ENCODE measurements at regions not wholly inside any gene's neighbourhood (a gene's known extent, or its start where the extent isn't known, plus 50 kb on each side); places are given as distances from the start of the nearest gene placed in this dataset.
"Not testable (repeated sequence)": the region's sequence is repeated elsewhere in the genome, so short reads cannot be mapped to it uniquely, and the experiment has no call there.

DNA sequence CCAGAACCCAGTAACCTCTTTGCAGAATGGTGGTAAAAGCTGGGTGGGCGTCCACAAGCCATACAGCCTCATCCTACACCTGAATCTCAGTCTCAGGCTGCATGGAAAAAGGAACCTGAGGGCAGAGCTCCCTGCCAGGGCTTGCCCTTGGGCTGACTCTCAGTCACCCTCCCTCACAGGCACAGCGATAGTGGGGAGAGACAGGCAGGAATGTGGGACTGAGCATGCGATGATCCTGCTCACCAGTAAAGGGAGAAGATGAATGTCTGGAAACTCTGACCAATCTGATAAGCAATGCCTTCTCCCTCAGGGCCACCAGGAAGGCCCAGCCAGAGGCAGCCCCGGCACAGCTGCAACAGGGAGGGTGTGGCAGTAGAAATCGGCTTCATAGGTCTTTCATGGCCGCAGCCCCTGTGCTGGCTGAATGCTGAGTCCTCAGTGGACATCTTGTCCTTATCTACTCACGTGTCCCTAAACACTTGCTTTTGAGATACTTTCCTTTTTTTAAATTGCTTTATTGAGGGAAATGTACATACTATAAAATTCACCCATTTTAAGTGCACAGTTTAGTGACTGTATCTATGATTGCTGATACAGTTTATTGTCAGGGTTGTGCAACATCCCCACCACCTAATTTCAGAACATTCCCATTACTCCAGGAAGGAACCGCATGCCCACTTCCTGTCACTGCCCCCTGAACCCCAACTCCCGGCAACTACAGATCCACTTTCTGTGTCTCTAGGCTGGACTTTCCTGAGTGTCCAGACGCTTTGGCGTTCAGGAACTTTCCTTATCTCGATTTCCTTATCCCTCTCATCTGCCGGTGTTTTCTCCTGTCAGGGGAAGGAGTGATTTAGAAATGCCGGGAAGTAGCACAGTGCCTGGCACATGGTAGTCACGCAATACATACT lies 258.1 kb downstream of the PCNX1 start:
- no peaks in the 10 kb centered on the region for H3K36me3 ChIP-seq (ENCODE audit: control insufficient read depth, insufficient read depth, low read length)
- H3K4me3 ChIP-seq (ENCODE audit: extremely low read depth, insufficient read depth, low read length, poor library complexity, severe bottlenecking) = no peak overlapping the region
- H3K9me3 ChIP-seq (ENCODE audit: control insufficient read depth, low read length) = peaks cover 8% of the 10 kb centered on the region
- peaks cover 12% of the 10 kb centered on the region for H3K4me1 ChIP-seq (ENCODE audit: control insufficient read depth, insufficient read depth, low read length, poor library complexity, severe bottlenecking)
- 87 to 89% methylated on average over 7 to 11 of the region's 15 CpGs for WGBS, 2 experiments (ENCODE audit: insufficient coverage in 2 of 2)
- peak overlapping the region; percentile 41 for H3K27ac ChIP-seq (ENCODE audit: low read depth, low read length, severe bottlenecking)

DNA sequence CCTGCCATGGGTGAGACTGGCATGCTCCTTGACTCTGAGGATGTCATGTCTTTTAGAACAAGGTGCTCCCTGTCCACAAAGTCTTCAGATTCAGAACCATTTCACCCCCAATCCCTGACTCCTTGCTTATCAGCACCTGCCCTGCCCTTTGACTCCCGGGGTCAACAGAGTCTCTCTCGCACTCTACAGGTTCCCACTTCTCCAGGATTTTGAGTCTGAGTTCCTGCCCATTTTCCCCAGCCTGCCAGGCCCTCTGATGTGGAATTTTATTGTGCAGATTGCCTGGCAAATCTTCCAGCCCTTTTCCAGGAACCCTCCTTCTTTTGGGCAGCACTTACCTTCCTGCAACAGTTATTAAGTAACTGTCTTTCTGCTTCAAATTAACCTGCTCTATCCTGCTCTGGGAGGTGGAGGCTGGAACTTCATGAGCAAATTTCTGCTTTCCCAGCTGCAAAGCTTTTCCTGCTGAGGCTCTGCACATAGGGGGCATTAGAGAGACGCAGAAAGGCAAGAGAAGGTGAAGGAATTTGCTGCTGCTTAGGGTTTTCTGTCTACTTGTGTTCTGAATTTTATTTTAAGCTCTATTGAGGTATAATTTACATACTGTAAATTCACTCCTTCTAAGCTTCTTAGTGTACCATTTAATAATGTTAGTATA lies 259.1 kb downstream of the PCNX1 start:
- no peaks in the 10 kb centered on the region for H3K36me3 ChIP-seq (ENCODE audit: control insufficient read depth, insufficient read depth, low read length)
- 72 to 86% methylated on average over 2 of the region's 3 CpGs for whole genome bisulfite sequencing, 2 experiments (ENCODE audit: insufficient coverage in 2 of 2)
- no peak overlapping the region for H3K4me3 ChIP-seq (ENCODE audit: extremely low read depth, insufficient read depth, low read length, poor library complexity, severe bottlenecking)
- H3K27ac ChIP-seq (ENCODE audit: low read depth, low read length, severe bottlenecking) = no peak overlapping the region
- H3K4me1 ChIP-seq (ENCODE audit: control insufficient read depth, insufficient read depth, low read length, poor library complexity, severe bottlenecking) = peaks cover 12% of the 10 kb centered on the region
- H3K9me3 ChIP-seq (ENCODE audit: control insufficient read depth, low read length) = no peaks in the 10 kb centered on the region

DNA sequence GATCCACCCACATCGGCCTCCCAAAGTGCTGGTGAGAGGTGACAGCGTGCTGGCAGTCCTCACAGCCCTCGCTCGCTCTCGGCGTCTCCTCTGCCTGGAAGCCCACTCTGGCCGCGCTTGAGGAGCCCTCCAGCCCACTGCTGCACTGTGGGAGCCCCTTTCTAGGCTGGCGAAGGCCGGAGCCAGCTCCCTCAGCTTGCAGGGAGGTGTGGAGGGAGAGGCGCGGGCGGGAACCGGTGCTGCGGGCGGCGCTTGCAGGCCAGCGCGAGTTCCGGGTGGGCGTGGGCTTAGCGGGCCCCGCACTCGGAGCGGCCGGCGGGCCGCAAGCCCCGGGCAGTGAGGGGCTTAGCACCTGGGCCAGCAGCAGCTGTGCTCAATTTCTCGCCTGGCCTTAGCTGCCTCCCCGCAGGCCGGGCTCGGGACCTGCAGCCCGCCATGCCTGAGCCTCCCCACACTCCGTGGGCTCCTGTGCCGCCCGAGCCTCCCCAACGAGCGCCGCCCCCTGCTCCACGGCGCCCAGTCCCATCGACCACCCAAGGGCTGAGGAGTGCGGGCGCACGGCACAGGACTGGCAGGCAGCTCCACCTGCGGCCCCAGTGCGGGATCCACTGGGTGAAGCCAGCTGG lies 260.2 kb downstream of the PCNX1 start:
- H3K36me3 ChIP-seq (ENCODE audit: control insufficient read depth, insufficient read depth, low read length); H3K27ac ChIP-seq (ENCODE audit: low read depth, low read length, severe bottlenecking); H3K9me3 ChIP-seq (ENCODE audit: control insufficient read depth, low read length); H3K4me3 ChIP-seq (ENCODE audit: extremely low read depth, insufficient read depth, low read length, poor library complexity, severe bottlenecking): not testable (repeated sequence)
- peaks cover 12% of the 10 kb centered on the region for H3K4me1 ChIP-seq (ENCODE audit: control insufficient read depth, insufficient read depth, low read length, poor library complexity, severe bottlenecking)
- WGBS, 2 experiments (ENCODE audit: insufficient coverage in 2 of 2) = 96% methylated on average over 26 to 33 of the region's 48 CpGs

DNA sequence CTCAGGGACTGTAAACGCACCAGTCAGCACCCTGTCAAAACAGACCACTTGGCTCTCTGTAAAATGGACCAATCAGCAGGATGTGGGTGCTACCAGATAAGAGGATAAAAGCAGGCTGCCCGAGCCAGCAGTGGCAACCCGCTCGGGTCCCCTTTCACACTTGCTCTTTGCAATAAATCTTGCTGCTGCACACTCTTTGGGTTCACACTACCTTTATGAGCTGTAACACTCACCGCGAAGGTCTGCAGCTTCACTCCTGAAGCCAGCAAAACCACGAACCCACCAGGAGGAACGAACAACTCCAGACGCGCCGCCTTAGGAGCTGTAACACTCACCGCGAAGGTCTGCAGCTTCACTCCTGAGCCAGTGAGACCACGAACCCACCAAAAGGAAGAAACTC lies 260.9 kb downstream of the PCNX1 start:
- not testable (repeated sequence) for H3K9me3 ChIP-seq (ENCODE audit: control insufficient read depth, low read length); H3K4me3 ChIP-seq (ENCODE audit: extremely low read depth, insufficient read depth, low read length, poor library complexity, severe bottlenecking); H3K36me3 ChIP-seq (ENCODE audit: control insufficient read depth, insufficient read depth, low read length); H3K27ac ChIP-seq (ENCODE audit: low read depth, low read length, severe bottlenecking)
- WGBS, 2 experiments (ENCODE audit: insufficient coverage in 2 of 2) = 93 to 96% methylated on average over 11 to 12 of the region's 14 CpGs
- H3K4me1 ChIP-seq (ENCODE audit: control insufficient read depth, insufficient read depth, low read length, poor library complexity, severe bottlenecking) = peaks cover 12% of the 10 kb centered on the region

- Histone ChIP-seq H3K27ac (ENCODE audit: low read depth, low read length, severe bottlenecking) (no peak overlapping the region), H3K9me3 (ENCODE audit: control insufficient read depth, low read length) (no peaks in the 10 kb centered on the region)
- WGBS, 2 experiments (ENCODE audit: insufficient coverage in 2 of 2) = 93% methylated on average over 13 of the region's 17 CpGs
Measured at GRCh38 chr14:71168564-71169427, 261.5 kb downstream of the PCNX1 start.

DNA sequence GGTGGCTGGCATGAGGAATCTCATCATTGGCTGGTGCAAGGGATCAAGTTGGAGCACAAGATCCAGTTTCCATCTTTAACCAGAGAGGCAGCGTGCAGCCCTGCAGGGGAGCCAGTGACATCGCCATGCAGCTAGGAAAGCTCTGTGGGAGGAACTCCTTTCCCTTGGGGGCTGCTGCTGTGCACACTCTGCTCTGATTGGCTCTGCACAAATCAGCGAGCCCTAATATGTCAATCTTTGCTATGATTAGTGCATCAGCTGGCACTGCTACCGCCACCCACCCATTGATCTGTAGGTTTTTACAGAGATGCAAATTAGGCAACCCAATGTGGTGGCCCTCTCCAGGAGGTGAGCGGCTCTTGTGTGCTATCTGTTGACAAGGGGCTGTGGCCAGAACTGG lies 262.6 kb downstream of the PCNX1 start:
- H3K4me3 ChIP-seq (ENCODE audit: extremely low read depth, insufficient read depth, low read length, poor library complexity, severe bottlenecking) = no peak overlapping the region
- H3K9me3 ChIP-seq (ENCODE audit: control insufficient read depth, low read length) = no peaks in the 10 kb centered on the region
- no peaks in the 10 kb centered on the region for H3K36me3 ChIP-seq (ENCODE audit: control insufficient read depth, insufficient read depth, low read length)
- H3K27ac ChIP-seq (ENCODE audit: low read depth, low read length, severe bottlenecking) = no peak overlapping the region
- whole genome bisulfite sequencing, 2 experiments (ENCODE audit: insufficient coverage in 2 of 2) = 86 to 97% methylated on average over 4 to 5 of the region's 5 CpGs
- peaks cover 7% of the 10 kb centered on the region for H3K4me1 ChIP-seq (ENCODE audit: control insufficient read depth, insufficient read depth, low read length, poor library complexity, severe bottlenecking)

More at GRCh38 chr14:71168564-71169427, 261.5 kb downstream of the PCNX1 start:
- peaks cover 12% of the 10 kb centered on the region for H3K4me1 ChIP-seq (ENCODE audit: control insufficient read depth, insufficient read depth, low read length, poor library complexity, severe bottlenecking)
- H3K36me3 ChIP-seq (ENCODE audit: control insufficient read depth, insufficient read depth, low read length) = no peaks in the 10 kb centered on the region
- no peak overlapping the region for H3K4me3 ChIP-seq (ENCODE audit: extremely low read depth, insufficient read depth, low read length, poor library complexity, severe bottlenecking)

DNA sequence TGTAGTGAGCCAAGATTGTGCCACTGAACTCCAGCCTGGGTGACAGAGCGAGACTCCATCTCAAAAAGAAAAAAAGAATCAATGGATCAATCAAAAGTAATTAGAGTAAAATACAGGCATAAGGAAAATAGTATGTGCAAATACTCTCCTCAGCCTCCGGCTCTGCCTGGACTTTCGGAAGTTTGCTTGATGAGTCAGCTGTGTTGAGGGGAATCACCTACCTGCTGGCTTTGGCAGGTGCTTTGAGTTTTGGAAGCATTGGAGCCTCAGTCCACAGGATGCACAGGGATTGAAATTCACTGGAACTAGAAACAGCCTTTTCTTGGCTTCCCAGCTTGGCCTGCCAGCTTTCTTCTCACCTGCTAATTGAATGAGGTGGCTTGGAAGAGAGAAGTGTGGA lies 268.2 kb downstream of the PCNX1 start:
- 95 to 100% methylated on average over 2 of the region's 3 CpGs for WGBS, 2 experiments (ENCODE audit: insufficient coverage in 2 of 2)

DNA sequence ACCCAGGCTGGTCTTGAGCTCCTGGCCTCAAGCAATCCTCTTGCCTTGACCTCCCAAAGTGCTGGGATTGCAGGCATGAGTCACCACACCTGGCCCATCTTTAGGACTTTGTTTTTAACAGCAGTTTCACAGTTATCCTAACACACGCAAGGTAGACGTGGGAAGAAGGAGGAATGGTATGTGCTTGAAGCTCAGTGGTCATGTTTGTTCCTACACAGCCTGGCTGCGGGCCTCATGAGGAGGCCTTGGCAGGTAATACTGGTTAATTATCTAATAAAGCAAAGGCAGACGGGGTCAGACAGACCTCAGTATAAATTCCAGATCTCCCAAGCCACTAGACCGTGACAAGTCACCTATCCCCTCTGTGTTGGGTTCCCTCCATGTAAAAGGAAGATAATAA lies 271.8 kb downstream of the PCNX1 start:
- Histone ChIP-seq H3K4me1 (ENCODE audit: control insufficient read depth, insufficient read depth, low read length, poor library complexity, severe bottlenecking) (no peaks in the 10 kb centered on the region), H3K4me3 (ENCODE audit: extremely low read depth, insufficient read depth, low read length, poor library complexity, severe bottlenecking) (no peak overlapping the region), H3K9me3 (ENCODE audit: control insufficient read depth, low read length) (no peaks in the 10 kb centered on the region), H3K27ac (ENCODE audit: low read depth, low read length, severe bottlenecking) (no peak overlapping the region), H3K36me3 (ENCODE audit: control insufficient read depth, insufficient read depth, low read length) (no peaks in the 10 kb centered on the region)
- 96 to 100% methylated on average over 1 to 3 of the region's 5 CpGs for WGBS, 2 experiments (ENCODE audit: insufficient coverage in 2 of 2)

More for the DNA sequence above, 268.2 kb downstream of the PCNX1 start:
- Histone ChIP-seq H3K4me1 (ENCODE audit: control insufficient read depth, insufficient read depth, low read length, poor library complexity, severe bottlenecking) (no peaks in the 10 kb centered on the region), H3K36me3 (ENCODE audit: control insufficient read depth, insufficient read depth, low read length) (no peaks in the 10 kb centered on the region), H3K4me3 (ENCODE audit: extremely low read depth, insufficient read depth, low read length, poor library complexity, severe bottlenecking) (no peak overlapping the region), H3K27ac (ENCODE audit: low read depth, low read length, severe bottlenecking) (no peak overlapping the region), H3K9me3 (ENCODE audit: control insufficient read depth, low read length) (no peaks in the 10 kb centered on the region)

DNA sequence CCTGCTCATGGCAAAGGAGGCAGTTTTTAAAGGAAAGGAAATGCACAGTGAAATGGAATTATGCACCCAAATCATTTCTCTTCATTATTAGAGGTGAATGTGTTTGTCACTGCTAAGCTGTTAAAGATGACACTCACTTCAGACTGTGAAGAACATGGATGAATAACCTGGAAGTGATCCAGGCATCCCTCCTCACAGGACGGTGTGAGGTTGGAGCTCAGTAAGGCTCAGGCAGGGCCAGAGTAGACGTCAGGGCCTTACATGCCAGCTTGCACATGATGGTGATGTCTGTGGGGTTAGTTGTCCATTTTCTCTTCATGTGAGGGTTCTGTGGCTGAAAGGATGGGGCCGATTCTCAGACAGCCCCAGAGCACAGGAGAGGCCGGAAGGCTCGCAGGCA lies 273.1 kb downstream of the PCNX1 start:
- Histone ChIP-seq H3K4me3 (ENCODE audit: extremely low read depth, insufficient read depth, low read length, poor library complexity, severe bottlenecking) (no peak overlapping the region), H3K4me1 (ENCODE audit: control insufficient read depth, insufficient read depth, low read length, poor library complexity, severe bottlenecking) (no peaks in the 10 kb centered on the region), H3K27ac (ENCODE audit: low read depth, low read length, severe bottlenecking) (no peak overlapping the region), H3K36me3 (ENCODE audit: control insufficient read depth, insufficient read depth, low read length) (no peaks in the 10 kb centered on the region), H3K9me3 (ENCODE audit: control insufficient read depth, low read length) (no peaks in the 10 kb centered on the region)
- WGBS, 2 experiments (ENCODE audit: insufficient coverage in 2 of 2) = 91 to 94% methylated on average over 3 to 5 of the region's 5 CpGs

All from mesodermal cell (in vitro differentiated cells).